ENCODE measurements at regions not wholly inside any gene's neighbourhood (a gene's known extent, or its start where the extent isn't known, plus 50 kb on each side); places are given as distances from the start of the nearest gene placed in this dataset.

GRCh38 chr2:14072338-14072737 is 560.2 kb upstream of the LRATD1 start:
- Histone ChIP-seq H2AFZ (ENCODE audit: control insufficient read depth, low read length) (no peak overlapping the region), H3K4me1 (ENCODE audit: control insufficient read depth, extremely low read depth, insufficient read depth, low read length) (no peaks in the 10 kb centered on the region), H3K9me3 (ENCODE audit: control insufficient read depth, low read depth, low read length) (no peaks in the 10 kb centered on the region), H4K20me1 (ENCODE audit: control insufficient read depth, extremely low read depth, insufficient read depth, low read length) (no peaks in the 10 kb centered on the region), H3K79me2 (ENCODE audit: control insufficient read depth, insufficient read depth, low read length) (no peaks in the 10 kb centered on the region), H3K27me3 (ENCODE audit: control insufficient read depth, extremely low read depth, insufficient read depth, low read length) (no peaks in the 10 kb centered on the region), H3K4me3 (ENCODE audit: control insufficient read depth in 2 of 3, extremely low read depth in 1 of 3, insufficient read depth in 2 of 3, low read depth in 1 of 3, low read length in 3 of 3) (no peak overlapping the region), H3K36me3 (ENCODE audit: control insufficient read depth in 2 of 2, extremely low read depth in 1 of 2, insufficient read depth in 2 of 2, low read length in 2 of 2) (no peaks in the 10 kb centered on the region), H3K27ac (ENCODE audit: control insufficient read depth, insufficient read depth, low read length) (no peak overlapping the region), H3K9ac (ENCODE audit: control insufficient read depth, extremely low read depth, insufficient read depth, low read length) (no peak overlapping the region), H3K9me1 (ENCODE audit: control insufficient read depth, extremely low read depth, insufficient read depth, low read length) (no peaks in the 10 kb centered on the region), H3K4me2 (ENCODE audit: control insufficient read depth, extremely low read depth, insufficient read depth, low read depth, low read length) (no peak overlapping the region)
- no peak for FAIRE-seq
- TF ChIP-seq CTCF (optimal IDR thresholded peaks at IDR 0.05 in 1 of 3, IDR thresholded peaks at IDR 0.05 in 1 of 3, conservative IDR thresholded peaks at IDR 0.05 in 1 of 3; ENCODE audit: extremely low read depth in 1 of 3, insufficient read depth in 2 of 3, low read length in 3 of 3) (no peak), EZH2 (IDR thresholded peaks at IDR 0.05; ENCODE audit: low read length) (no peak)
- DNase-seq (ENCODE audit: low read depth, low spot score): no peak
- dilution Hi-C loops (cut with MboI; ENCODE audit: extremely low pct_ligation_motif_present, low sequenced_read_pairs): no loop called here

- no peak overlapping the region for H3K4me2 ChIP-seq (ENCODE audit: control insufficient read depth, extremely low read depth, insufficient read depth, low read depth, low read length)
- H2AFZ ChIP-seq (ENCODE audit: control insufficient read depth, low read length): no peak overlapping the region
- H4K20me1 ChIP-seq (ENCODE audit: control insufficient read depth, extremely low read depth, insufficient read depth, low read length): no peaks in the 10 kb centered on the region
- H3K27ac ChIP-seq (ENCODE audit: control insufficient read depth, insufficient read depth, low read length): no peak overlapping the region
- DNase-seq (ENCODE audit: low read depth, low spot score) (no peak), FAIRE-seq (no peak)
- no peaks in the 10 kb centered on the region for H3K36me3 ChIP-seq (ENCODE audit: control insufficient read depth in 2 of 2, extremely low read depth in 1 of 2, insufficient read depth in 2 of 2, low read length in 2 of 2)
- TF ChIP-seq EZH2 (IDR thresholded peaks at IDR 0.05; ENCODE audit: low read length): no peak
- no peak for TF ChIP-seq CTCF (optimal IDR thresholded peaks at IDR 0.05 in 1 of 3, IDR thresholded peaks at IDR 0.05 in 1 of 3, conservative IDR thresholded peaks at IDR 0.05 in 1 of 3; ENCODE audit: extremely low read depth in 1 of 3, insufficient read depth in 2 of 3, low read length in 3 of 3)
- no peak overlapping the region for H3K4me3 ChIP-seq (ENCODE audit: control insufficient read depth in 2 of 3, extremely low read depth in 1 of 3, insufficient read depth in 2 of 3, low read depth in 1 of 3, low read length in 3 of 3)
- no peaks in the 10 kb centered on the region for H3K9me3 ChIP-seq (ENCODE audit: control insufficient read depth, low read depth, low read length)
- no peaks in the 10 kb centered on the region for H3K9me1 ChIP-seq (ENCODE audit: control insufficient read depth, extremely low read depth, insufficient read depth, low read length)
- no peak overlapping the region for H3K9ac ChIP-seq (ENCODE audit: control insufficient read depth, extremely low read depth, insufficient read depth, low read length)
- no peaks in the 10 kb centered on the region for H3K79me2 ChIP-seq (ENCODE audit: control insufficient read depth, insufficient read depth, low read length)
- no peaks in the 10 kb centered on the region for H3K27me3 ChIP-seq (ENCODE audit: control insufficient read depth, extremely low read depth, insufficient read depth, low read length)
- dilution Hi-C loops (cut with MboI; ENCODE audit: extremely low pct_ligation_motif_present, low sequenced_read_pairs): no loop called here
- no peaks in the 10 kb centered on the region for H3K4me1 ChIP-seq (ENCODE audit: control insufficient read depth, extremely low read depth, insufficient read depth, low read length)
Measured at GRCh38 chr2:14074691-14075090, 557.8 kb upstream of the LRATD1 start.
